NCI-H446 treated with DMSO at 0.1 percent for 48 hours (cell line): ENCODE measurements at regions not wholly inside any gene's neighbourhood (a gene's known extent, or its start where the extent isn't known, plus 50 kb on each side); places are given as distances from the start of the nearest gene placed in this dataset.

Source experiments
- DNase-seq: peaks from one replicate; lab custom pipeline; 2025; lab: John Stamatoyannopoulos, UW

- no peak for DNase-seq
Observed at GRCh38 chr17:71978435-71978834, 142.4 kb upstream of the SOX9 start.

GRCh38 chr17:71980171-71980570 lies 140.6 kb upstream of the SOX9 start:
- no peak for DNase-seq

DNA sequence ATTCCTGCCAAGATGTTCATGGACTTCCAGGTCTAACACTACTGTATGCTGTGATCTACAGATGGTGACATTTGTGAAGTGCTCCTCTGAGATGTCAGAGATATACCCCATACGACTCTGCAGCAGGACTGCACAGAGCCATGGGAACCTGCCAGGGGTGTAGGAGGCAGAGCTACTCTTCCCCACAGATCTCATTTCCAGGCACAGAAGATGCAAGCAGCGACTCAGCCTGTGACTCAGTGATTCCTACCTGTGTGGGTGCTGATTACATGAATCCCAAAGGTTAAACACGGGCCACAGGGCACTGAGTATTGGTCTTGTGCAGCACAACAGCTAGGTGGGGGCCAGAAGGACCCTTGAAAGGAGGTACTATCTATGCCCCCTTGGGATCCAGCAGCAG lies 137.0 kb upstream of the SOX9 start:
- no peak for DNase-seq

GRCh38 chr17:71985111-71986039 lies 135.4 kb upstream of the SOX9 start:
- no peak for DNase-seq

DNA sequence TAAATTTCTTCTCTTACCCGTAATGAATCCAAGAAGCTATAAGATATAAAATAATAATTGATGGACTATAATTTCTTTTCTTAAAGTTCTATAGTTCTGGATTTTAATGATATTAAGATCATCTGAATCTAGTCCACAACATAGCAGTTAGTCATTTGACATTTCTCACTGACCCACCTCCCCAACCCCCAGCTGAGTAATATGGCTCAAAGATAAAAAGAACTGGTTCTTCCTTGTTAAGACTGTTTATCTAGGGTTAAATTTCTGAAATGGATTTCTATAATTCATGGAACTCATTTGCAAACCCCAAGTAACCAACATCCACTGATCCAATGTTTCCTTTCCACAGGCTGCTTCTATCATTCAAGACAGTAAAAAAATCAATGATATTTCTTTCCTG lies 133.9 kb upstream of the SOX9 start:
- DNase-seq, result no peak

DNA sequence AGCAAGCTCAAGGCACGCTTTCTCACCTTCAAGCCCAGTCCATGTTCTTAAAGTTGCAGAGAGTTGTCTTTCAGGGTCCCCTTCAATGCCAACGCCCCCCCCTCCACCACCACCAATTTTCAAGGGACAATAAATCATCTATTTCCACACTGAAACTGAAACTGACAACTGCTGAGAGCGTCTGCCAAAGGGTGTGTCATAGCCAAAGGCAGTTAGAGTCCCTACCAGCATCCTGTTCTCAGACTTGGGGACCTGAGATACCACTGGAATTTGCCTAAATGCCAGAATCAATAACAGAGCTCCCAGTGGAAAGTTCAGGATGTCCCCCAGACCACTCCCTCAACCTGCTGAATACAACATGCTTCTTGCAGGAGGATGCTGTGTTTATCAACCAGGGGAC lies 133.2 kb upstream of the SOX9 start:
- DNase-seq, result peak; percentile 31

- no peak for DNase-seq
Observed at GRCh38 chr17:71989117-71989516, 131.7 kb upstream of the SOX9 start.

GRCh38 chr17:71993363-71993762 lies 127.5 kb upstream of the SOX9 start:
- DNase-seq, result no peak

DNA sequence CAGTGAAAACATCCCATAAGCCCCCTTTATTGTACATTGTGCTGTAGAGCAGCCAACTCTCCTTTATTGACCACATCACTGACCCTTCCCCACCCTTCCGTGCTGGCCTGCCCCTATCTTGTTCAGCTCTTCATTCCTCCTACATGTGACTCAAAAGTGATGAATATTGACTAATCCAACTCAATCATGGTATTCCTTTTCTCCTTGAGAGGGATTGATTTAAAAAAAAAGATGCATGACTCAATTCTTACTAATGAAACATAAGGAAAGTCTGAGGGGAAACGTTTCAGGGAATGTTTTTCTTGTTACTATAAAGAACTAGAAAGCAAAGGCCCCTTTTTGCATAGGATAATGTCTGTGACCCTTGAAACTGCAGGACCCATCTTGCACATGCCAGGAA lies 125.2 kb upstream of the SOX9 start:
- no peak for DNase-seq

GRCh38 chr17:72004011-72004427 lies 116.8 kb upstream of the SOX9 start:
- DNase-seq, result no peak

DNA sequence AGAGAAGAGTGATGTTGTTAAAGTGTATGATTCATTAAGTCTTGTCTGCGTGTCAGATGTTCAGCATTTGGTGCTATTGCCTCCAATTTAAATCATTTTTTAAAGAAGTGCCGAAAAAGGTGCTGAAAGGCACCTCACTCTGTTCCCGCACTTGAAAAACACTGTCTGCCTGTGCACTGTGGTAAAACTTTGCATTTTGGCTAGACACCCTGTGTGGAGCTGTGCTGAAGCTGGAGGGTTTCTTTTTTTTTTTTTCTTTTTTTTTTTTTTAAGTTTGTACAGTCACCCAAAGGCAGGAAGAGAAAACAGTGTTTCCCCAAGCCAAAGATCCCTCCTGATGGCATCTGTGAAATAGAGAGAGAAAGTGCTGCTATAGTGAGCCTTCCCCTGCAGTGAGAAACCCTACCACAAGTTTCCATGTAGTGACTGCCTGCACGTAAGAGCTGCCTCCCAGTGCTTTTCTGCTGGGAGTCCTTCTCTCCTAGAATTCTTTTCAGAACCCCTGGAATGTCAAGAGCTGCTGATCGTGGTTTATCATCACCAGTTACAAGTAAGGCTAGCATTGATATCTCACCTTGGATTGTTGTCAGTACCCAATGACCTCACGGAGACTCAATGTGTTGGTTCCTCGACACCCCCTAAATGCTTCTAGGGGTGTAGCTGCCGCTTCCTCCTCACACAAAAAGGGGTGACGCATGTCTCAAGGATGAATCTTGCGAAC lies 116.0 kb upstream of the SOX9 start:
- peak; percentile 36 for DNase-seq

GRCh38 chr17:72005332-72006163 lies 115.3 kb upstream of the SOX9 start:
- no peak for DNase-seq

- DNase-seq, result no peak
Observed at GRCh38 chr17:72008236-72008876, 112.5 kb upstream of the SOX9 start.

- DNase-seq, result no peak
Observed at GRCh38 chr17:72011561-72011960, 109.3 kb upstream of the SOX9 start.

- no peak for DNase-seq
Observed at GRCh38 chr17:72021417-72022041, 99.3 kb upstream of the SOX9 start.

GRCh38 chr17:72022328-72023275 lies 98.2 kb upstream of the SOX9 start:
- DNase-seq, result no peak

DNA sequence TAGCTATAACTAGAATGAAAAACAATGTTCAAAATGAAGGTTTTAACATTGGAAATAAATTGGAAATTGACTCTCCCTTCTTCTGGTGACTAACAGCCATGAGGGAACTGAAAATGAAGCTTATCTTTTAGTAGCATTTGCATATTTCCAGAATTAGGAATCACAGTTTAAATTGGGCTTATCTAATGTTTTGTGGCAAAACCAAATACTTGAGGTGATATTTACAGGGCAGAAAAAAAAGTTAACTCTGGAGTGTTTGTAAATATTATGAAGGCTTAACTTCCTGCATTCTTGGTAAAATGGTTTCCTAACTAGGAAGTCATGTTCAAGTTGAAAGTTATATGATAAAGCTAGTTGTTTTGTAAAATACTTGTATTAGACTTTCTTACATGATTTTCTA lies 96.4 kb upstream of the SOX9 start:
- DNase-seq, result no peak

- DNase-seq, result no peak
Observed at GRCh38 chr17:72025113-72025512, 95.7 kb upstream of the SOX9 start.

DNA sequence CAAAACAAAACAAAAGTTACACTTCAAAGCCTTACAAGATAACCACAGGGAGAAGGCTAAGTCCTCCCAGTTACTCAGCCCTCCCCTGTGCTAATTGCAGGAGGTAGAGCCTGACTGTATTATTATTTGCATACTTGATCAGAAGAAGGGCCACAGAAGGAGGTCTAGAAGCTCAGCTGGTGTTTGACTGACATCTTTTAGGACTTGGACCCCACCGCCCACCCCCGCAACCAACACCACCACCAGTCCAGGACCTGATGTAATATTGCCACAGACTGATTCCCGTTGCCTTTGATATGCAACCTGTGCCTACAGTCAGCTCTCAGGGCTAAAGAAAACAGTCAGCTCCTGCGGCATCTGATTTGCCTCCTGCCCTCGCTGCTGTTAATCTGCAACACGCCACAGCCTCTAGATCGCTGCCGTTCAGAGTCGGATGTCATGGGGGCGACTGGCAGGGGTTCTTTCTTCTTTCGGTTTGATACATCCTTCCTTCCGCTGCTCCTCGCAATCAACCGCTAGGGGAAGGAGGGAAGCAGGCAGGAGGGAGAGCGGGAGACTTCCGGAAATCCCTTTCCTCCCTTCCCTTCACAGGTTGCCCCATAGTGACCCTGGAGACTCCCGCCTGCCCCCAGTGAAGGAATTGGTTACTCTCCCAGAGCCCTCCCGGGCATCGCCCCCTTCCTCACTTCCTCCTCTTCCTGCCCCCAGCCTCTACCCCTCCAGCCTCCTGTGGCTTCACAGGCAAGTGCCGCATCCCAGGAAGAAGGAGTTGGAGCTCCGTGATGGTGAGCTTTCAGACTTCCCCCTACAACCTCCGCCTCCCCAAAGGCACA lies 90.5 kb upstream of the SOX9 start:
- no peak for DNase-seq
